OCI-LY7 (cell line): ENCODE measurements at regions not wholly inside any gene's neighbourhood (a gene's known extent, or its start where the extent isn't known, plus 50 kb on each side); places are given as distances from the start of the nearest gene placed in this dataset.

Source experiments
- BruUV-seq: library from RNA; stranded (reverse); fragments of 400-500 nt; replicated peaks from 2 replicates; lab custom pipeline; 2021; lab: Mats Ljungman, UMichigan
- CTCF ChIA-PET: fragments of 300-600 bp; sonication (Branson Sonifier 250); formaldehyde crosslinking; loops from one replicate; lab custom pipeline; 2022; ENCODE audit warnings: antibody characterized with exemption; ENCODE audit not compliant: unreplicated experiment; lab: Charles Lee
- POLR2A ChIA-PET: fragments of 300-600 bp; sonication (Branson Sonifier 250); formaldehyde crosslinking; loops from one replicate; lab custom pipeline; 2022; ENCODE audit warnings: antibody characterized with exemption; lab: Charles Lee
- DNase-seq: peaks from one replicate; pipeline ENCODE4 v3.0.0-alpha.2; 2015; ENCODE audit warnings: low spot score
- H2AFZ ChIP-seq: fragments of 200-600 bp; sonication (generic), shearing (Covaris generic); 2 replicates; pipeline ENCODE4 v1.6.1; 2014; ENCODE audit warnings: mild to moderate bottlenecking, antibody characterized with exemption, low read length, moderate library complexity
- H3K27ac ChIP-seq: fragments of 200-600 bp; sonication (generic); 2 replicates; pipeline ENCODE4 v1.5.1; 2014; ENCODE audit warnings: mixed run types, low read depth, mild to moderate bottlenecking, moderate library complexity, low read length, inconsistent platforms; ENCODE audit not compliant: poor library complexity, severe bottlenecking
- H3K36me3 ChIP-seq: fragments of 200-600 bp; sonication (generic); 2 replicates; pipeline ENCODE4 v1.6.1; 2014; ENCODE audit warnings: mild to moderate bottlenecking, antibody characterized with exemption, low read length, moderate library complexity, mixed read lengths; ENCODE audit not compliant: insufficient read depth
- H3K4me1 ChIP-seq: fragments of 200-600 bp; sonication (generic); 2 replicates; pipeline ENCODE4 v1.5.1; 2014; ENCODE audit warnings: mild to moderate bottlenecking, low read length; ENCODE audit not compliant: insufficient read depth, poor library complexity, severe bottlenecking
- H3K4me2 ChIP-seq: fragments of 200-600 bp; sonication (generic); 2 replicates; pipeline ENCODE4 v1.6.1; 2014; ENCODE audit warnings: mild to moderate bottlenecking, low read length
- H3K4me3 ChIP-seq: fragments of 200-600 bp; sonication (generic); 2 replicates; pipeline ENCODE4 v1.5.1; 2014; ENCODE audit warnings: mild to moderate bottlenecking, low read depth, low read length; ENCODE audit not compliant: poor library complexity, severe bottlenecking
- H3K79me2 ChIP-seq: fragments of 200-600 bp; sonication (generic); 2 replicates; pipeline ENCODE4 v1.6.1; 2016; ENCODE audit warnings: low read depth, mild to moderate bottlenecking, low read length, moderate library complexity, mixed read lengths; ENCODE audit not compliant: insufficient read depth
- H3K9me2 ChIP-seq: fragments of 200-600 bp; sonication (generic); 2 replicates; pipeline ENCODE4 v1.6.1; 2016; ENCODE audit warnings: mild to moderate bottlenecking, low read length, mixed read lengths; ENCODE audit not compliant: insufficient read depth
- H3K9me3 ChIP-seq: fragments of 200-600 bp; sonication (generic); 2 replicates; pipeline ENCODE4 v1.6.1; 2014; ENCODE audit warnings: mild to moderate bottlenecking, mixed run types, low read length, mixed read lengths
- H4K20me1 ChIP-seq: fragments of 200-600 bp; sonication (generic); 2 replicates; pipeline ENCODE4 v1.6.1; 2014; ENCODE audit warnings: mild to moderate bottlenecking, antibody characterized with exemption, low read length, moderate library complexity, mixed read lengths; ENCODE audit not compliant: insufficient read depth
- CTCF ChIP-seq: fragments of 200-600 bp; sonication (generic); conservative IDR thresholded peaks from 2 replicates; pipeline ENCODE4 v1.5.1; 2014; ENCODE audit warnings: mild to moderate bottlenecking, antibody characterized with exemption, low read length, moderate library complexity, mixed read lengths
- EZH2phosphoT487 ChIP-seq: fragments of 200-600 bp; sonication (generic); IDR thresholded peaks from 2 replicates; pipeline ENCODE4 v1.6.1; 2018; ENCODE audit warnings: low read depth, borderline replicate concordance, mild to moderate bottlenecking, mixed run types, antibody characterized with exemption, low read length, moderate library complexity, mixed read lengths
- intact Hi-C: fragments of 100-400 bp; cut with micrococcal nuclease; formaldehyde crosslinking; loops from one replicate; pipeline ENCODE4 v1.10.0; 2022; ENCODE audit not compliant: unreplicated experiment

- Histone ChIP-seq H3K9me2 (no peaks in the 10 kb centered on the region), H3K4me1 (peaks cover 5% of the 10 kb centered on the region), H2AFZ (no peak overlapping the region), H3K4me2 (no peak overlapping the region), H3K9me3 (peaks cover 22% of the 10 kb centered on the region; the same call in 1 of the 2 replicates), H3K27ac (no peak overlapping the region), H3K4me3 (no peak overlapping the region), H3K36me3 (no peaks in the 10 kb centered on the region; the same call in 1 of the 2 replicates), H3K79me2 (no peaks in the 10 kb centered on the region), H4K20me1 (no peaks in the 10 kb centered on the region)
- ChIA-PET POLR2A (interaction anchor here (0.6 to 2.2 kb wide), 5 partner anchors 10 to 253 kb away, joined by 3 to 9 read pairs (median 4); no protein-coding TSS in a partner anchor), CTCF (interaction anchor here (1.1 kb wide), 1 partner anchor 45 kb away, joined by 3 read pairs; no protein-coding TSS in a partner anchor)
- intact Hi-C loops: no loop called here
- DNase-seq: no peak
- no TSS peak for BruUV-seq
- TF ChIP-seq EZH2phosphoT487 (no peak), CTCF (no peak)
Measured at GRCh38 chr7:50189371-50189770, 96.3 kb upstream of the ZPBP start.

GRCh38 chr7:50185951-50186682 lies 93.1 kb upstream of the ZPBP start:
- intact Hi-C loops: no loop called here
- POLR2A ChIA-PET: interaction anchor here (1.1 to 2.0 kb wide), 3 partner anchors 19 to 239 kb away, joined by 3 to 6 read pairs (median 5); no protein-coding TSS in a partner anchor

More at GRCh38 chr7:50185951-50186682, 93.1 kb upstream of the ZPBP start:
- Histone ChIP-seq H4K20me1 (no peaks in the 10 kb centered on the region), H3K9me2 (no peaks in the 10 kb centered on the region), H3K27ac (no peak overlapping the region), H3K9me3 (peaks cover 22% of the 10 kb centered on the region; the same call in 1 of the 2 replicates), H3K4me2 (no peak overlapping the region), H3K4me3 (no peak overlapping the region), H2AFZ (no peak overlapping the region), H3K79me2 (no peaks in the 10 kb centered on the region), H3K36me3 (no peaks in the 10 kb centered on the region; the same call in 1 of the 2 replicates), H3K4me1 (peaks cover 13% of the 10 kb centered on the region)
- CTCF ChIA-PET: no interaction called here
- no peak for TF ChIP-seq CTCF
- TF ChIP-seq EZH2phosphoT487: no peak
- BruUV-seq: no TSS peak
- DNase-seq: no peak
